Activated CD8-positive, alpha-beta memory T cell treated with anti-CD3 and anti-CD28 coated beads for 1 hour (primary cell): ENCODE measurements at regions not wholly inside any gene's neighbourhood (a gene's known extent, or its start where the extent isn't known, plus 50 kb on each side); places are given as distances from the start of the nearest gene placed in this dataset.
"Not testable (repeated sequence)": the region's sequence is repeated elsewhere in the genome, so short reads cannot be mapped to it uniquely, and the experiment has no call there.

Source experiments
- DNase-seq, 2 donors: peaks; one replicate each; pipeline ENCODE4 v3.0.0-alpha.2; 2020; ENCODE audit warnings: low read depth in 1 of 2; ENCODE audit errors: extremely low read depth in 1 of 2

DNA sequence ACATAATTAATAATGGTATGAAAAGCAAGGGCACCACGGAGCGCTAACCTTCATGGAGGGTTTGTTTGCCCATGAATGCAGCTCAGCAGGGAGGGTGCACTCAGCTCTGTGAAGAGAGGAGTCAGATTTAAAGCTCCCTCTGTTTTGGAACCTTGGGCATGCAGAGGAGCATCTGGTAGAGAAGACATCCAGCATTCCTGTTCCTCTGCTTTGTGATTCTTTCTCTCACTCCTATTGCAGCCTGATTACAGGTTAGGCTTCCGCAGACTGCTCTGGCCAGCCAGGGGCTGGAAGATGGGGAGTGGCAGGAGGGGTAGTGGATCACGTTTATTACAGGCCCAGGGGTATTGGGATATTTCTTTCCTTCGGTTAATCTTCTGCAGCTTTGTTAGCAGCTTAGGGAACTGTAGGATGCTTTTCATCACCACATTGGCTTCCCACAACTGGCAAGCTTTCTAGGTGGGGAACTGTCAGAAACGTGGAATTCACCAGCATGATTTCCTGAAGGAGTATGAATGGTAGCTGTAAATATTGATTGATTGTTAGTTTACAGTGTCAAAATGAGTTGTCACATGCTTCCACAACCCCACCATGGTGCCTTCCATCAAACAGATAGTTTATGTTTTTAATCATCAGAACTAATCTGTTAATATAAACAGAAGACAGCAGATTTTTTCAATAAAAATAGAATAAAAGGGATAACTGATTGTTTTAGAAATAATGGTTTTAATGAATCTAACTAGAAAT is 201.1 kb downstream of the VAPA start:
- DNase-seq: no peak

DNA sequence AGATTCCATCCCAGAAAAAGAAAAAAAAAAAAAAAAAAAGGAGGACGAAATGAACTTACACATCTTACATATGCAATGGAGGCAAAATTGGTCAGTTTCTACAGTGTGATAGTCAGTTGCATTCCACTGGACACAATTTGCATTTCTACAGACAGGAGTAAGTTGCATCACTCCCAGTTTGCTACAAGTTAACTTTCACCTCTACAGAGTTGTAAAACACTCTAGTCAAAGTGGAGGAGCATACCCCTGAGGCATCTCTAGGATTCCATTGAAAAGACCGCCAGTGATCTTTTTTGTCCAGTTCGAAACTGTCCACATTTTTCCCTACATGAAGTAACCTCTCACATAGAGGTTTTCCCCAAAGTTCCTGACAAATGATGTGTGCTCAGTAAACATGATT is 202.8 kb downstream of the VAPA start:
- no peak for DNase-seq

DNA sequence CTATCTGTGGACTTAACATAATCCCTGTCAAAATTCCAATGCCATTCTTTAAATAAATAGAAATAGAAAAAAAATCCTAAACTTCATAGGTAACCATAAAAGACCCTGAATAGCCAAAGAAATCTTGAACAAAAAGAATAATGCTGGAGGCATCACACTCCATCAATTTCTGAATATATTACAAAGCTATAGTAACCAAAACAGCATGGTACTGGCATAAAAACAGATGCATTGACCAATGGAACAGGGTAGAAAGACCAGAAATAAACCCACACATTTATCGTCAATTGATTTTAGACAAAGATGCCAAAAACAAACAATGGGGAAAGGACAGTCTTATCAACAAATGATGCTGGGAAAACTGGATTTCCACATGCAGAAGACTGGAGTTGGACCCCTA is 205.7 kb downstream of the VAPA start:
- no peak for DNase-seq

DNA sequence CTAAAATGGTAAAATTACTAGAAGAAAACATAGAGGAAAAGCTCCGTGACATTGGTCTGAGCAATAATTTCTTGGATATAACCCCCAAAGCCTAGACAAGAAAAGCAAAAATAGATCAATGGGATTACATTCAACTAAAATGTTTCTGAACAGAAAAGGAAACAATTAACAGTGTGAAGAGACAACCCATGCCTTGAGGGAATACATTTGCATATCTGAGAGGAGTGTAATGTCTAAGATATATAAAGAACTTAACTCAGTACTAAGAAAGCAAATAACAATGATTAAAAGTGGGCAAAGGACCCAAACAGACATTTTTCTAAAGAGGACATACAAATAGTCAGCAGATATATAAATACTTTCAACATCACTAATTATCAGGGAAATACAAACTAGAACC is 206.2 kb downstream of the VAPA start:
- no peak for DNase-seq

DNA sequence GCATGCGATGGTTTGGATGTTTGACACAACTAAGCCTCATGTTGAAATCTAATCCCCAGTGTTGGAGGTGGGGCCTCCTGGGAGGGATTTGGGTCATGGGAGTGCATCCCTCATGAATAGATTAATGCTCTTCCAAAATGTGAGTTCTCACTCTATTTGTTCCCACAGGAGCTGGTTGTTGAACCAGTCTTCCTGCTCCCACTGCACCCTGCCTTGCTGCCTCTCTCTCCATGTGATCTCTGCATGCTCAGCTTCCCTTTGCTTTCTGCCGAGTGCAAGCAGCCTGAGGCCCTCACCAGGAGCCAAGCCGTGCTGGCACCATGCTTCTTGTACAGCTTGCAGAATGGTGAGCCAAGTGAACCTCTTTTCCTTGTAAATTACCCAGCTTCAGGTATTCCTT is 206.8 kb downstream of the VAPA start:
- DNase-seq: no peak

DNA sequence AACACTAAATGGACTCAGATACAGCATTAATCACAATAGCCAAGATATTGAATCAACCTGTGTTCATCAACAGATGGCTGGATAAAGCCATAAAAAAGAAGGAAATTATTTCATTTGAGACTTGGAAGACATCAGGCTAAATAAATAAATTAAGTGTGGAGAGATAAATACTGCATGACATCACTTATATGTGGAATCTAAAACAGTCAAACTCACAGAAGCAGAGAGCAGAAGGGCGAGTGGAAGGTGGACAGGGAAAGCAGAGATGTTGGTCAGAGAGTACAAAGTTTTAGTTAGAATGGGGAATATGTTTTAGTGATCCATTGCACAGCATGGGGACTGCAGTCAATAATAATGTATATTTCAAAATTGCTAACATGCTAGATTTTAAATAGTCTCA is 207.2 kb downstream of the VAPA start:
- no peak for DNase-seq

DNA sequence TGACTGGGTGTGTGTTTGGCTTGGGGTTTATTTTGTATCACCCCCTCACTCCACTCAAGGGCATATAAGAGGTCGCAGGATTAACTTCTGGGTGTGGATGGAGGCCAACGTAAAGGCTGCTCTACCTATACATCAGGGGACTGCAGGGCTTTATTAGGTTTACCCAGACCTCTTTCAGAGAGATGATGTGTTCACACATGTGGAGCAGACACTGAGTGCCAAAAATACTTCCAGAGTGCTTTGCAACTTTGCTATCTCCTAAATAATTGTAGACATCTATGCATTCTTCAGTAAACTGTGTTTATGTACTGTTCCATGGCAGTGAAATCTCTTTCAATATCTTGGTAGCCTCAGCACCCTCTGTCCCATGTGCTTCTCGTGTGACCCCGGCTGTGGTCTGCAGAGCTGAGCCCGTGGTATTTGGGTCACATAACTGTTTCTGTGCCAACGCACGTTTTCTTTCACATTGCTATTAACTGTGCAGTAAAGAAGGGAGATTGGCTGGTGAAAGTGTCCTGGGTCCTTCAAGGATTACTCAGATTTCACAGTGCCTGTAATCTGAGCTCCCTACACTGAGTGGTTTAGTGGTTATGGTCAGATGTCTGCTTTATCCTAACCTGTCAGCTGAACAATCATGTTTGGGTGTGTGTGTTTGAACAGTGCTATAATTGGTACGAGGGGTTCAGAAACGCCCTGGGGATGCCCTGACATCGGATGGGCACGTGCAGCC is 208.1 kb downstream of the VAPA start:
- no peak for DNase-seq

DNA sequence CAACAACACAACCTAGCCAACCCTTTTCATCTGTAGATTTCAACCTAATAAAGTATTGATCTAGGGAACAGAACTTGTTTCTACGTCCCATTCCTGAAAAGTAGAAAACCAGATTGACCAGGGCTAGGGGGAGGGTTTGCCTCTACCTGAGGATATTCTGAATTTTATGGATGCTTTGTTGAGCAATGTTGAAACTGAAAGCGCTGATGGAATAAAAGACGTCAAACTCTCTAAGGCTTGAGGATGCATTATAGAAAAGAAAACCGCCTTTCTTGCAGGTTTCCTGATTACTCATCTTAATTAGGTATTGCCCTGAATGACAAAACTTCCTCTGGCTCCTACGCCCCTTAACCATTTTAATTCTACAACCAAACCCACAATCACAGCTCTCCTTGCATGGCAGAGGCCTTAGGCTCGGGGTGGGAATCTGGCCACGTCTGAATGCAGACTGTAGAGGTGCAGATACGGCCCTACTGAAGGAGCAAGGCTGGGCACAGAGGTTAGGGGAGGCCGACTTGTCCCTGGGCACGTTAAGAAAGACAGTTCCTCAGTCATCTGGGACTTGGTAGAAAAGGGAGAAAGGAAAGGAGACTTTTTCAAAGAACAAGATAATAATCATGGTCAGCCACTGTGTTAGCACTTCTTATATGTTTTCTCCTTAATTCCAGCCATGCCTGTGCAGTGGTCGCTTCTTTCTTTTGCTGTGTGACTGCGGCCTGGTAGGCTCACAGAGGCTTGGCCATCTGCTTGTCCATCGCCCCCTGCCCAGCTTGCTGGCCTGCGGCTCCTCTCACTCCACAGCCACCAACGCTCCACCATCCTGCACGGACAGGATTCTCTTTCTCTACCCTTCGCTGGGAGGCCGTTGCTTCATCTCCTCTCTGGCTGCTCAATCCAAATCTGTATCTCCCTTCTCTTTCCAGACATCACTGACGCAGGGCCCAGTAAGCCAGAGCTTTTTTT is 209.5 kb downstream of the VAPA start:
- DNase-seq: no peak

DNA sequence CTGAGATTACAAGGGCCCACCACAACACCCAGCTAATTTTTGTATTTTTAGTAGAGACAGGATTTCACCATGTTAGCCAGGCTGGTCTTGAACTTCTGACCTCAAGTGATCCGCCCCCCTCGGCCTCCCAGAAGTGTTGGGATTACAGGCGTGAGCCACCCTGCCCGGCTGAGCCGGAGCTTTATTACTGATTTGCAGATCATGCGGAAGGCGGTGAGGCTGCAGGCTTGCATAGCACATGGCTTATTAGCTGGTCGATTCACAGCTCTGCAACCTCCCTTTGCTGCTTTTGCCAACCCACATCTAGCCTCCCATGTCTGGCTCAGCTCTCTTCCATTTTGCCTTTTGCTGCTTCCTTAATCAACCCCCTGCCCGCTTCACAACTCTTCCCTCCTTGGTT is 210.3 kb downstream of the VAPA start:
- no peak for DNase-seq

DNA sequence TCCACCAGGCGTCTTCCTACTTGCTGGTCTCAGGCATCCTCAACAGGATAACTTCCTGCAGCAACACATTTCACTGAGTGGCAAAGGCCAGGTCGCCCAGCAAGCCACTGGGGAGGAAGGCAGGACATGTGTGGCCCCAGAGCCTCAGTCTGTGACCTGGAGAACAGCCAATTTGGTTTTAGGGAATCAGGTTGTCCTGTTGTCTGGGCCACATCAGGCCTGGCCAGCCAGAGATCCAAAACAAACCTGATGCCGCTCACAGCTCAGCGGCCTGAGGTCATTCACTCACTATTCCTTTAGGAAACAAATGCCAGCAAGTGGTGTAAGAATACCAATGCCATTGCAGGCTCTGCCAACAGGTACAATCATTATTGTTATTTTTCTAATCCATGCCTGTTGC is 210.7 kb downstream of the VAPA start:
- DNase-seq: no peak

DNA sequence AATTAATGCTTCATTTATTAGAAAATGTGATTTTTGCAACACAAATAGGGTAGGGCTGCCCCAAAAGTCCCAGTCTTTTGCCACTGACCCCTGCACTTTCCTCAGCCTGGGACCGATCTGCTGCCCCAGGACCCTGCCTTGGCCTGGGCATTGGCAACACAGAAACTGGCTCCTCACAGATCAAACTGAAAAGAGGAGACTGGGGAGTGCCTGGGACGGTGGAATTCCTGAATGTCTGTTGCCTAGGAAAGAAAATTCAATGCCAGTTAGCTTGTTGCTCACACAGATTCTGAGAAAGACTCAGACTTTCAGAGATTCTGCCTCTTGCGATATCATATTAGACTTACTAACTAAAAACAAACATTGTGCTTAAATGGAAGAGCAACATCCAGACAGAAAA is 211.2 kb downstream of the VAPA start:
- no peak for DNase-seq

DNA sequence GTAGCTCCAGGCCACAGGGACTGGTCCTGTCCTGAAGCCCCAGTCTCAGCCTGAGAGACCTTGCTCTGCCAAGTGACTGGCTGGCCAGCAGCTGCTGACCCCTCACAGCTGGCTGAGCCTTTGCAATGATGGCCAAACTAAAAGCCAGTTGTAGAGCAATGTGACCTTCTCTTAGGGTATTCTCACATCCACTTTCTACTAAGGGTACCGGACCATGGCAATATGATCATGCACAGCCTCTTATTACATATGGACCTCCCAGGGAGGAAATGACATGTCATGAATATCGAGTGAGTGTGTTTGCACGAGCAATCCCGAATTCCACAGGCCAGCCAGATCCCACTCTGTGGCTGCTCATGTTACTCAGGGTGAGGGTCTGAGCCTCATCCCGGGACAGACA is 213.9 kb downstream of the VAPA start:
- DNase-seq: no peak

DNA sequence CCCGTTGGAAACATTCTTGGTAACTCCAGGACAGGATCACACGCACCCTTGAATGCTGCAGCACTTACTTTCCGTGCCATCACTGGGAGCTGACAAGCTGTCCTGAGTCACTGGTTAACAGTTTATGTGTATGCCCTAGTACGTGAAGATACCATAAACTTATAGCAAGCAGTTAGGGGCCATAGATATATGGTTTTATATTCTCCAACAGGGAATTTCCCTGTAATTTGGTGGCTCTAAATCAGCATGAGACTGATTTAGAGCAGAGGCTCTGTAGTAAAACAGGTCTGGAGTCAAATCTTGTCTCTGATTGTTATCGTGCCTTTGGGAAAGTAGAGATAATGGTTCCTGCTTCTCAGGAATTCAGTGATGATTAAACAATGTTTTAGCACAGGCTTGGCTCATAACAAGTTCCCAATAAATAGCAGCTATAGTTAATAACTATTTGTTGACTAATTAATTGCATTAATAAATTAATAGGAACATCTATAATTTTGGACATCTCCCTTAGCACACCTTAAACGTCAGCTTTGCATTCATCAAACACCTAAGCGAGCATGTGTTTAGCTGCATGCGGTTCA is 215.2 kb downstream of the VAPA start:
- DNase-seq: no peak

DNA sequence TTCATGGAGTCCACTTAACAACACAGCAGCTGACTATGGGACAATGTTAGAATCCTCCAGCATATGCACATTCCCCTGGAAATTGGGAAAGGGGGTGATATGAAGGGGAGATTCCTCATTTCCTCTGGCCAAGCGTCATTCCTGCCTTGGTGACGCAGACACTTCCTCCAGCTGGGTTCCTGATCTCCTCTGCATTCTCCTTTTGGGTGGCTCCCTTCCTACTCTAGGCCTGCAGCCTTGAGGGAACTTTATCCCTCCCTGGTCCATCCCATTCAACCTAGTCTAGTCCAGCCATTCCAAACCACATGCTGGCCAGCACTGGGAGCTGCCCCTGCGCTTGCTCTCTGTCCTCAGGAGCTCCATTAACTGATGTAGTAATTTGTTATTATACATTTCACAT is 216.8 kb downstream of the VAPA start:
- DNase-seq: no peak

DNA sequence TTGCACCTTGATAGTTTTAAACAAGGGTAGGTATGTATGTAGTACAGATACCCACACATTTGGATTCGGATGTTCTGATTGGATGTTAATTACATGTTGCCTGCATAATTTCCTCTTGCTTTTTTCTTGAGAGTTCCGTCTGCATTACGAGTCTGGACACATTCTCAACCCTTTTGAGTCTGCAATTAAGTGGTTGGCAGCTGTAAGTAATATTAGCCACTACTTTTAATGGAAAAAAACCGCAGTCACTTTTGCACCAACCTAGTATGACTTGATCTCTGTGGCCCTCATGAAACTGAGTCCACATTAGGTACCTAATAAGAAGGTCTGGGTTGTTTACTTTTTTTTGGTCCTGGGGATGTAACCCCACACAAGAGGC is 217.3 kb downstream of the VAPA start:
- no peak for DNase-seq

DNA sequence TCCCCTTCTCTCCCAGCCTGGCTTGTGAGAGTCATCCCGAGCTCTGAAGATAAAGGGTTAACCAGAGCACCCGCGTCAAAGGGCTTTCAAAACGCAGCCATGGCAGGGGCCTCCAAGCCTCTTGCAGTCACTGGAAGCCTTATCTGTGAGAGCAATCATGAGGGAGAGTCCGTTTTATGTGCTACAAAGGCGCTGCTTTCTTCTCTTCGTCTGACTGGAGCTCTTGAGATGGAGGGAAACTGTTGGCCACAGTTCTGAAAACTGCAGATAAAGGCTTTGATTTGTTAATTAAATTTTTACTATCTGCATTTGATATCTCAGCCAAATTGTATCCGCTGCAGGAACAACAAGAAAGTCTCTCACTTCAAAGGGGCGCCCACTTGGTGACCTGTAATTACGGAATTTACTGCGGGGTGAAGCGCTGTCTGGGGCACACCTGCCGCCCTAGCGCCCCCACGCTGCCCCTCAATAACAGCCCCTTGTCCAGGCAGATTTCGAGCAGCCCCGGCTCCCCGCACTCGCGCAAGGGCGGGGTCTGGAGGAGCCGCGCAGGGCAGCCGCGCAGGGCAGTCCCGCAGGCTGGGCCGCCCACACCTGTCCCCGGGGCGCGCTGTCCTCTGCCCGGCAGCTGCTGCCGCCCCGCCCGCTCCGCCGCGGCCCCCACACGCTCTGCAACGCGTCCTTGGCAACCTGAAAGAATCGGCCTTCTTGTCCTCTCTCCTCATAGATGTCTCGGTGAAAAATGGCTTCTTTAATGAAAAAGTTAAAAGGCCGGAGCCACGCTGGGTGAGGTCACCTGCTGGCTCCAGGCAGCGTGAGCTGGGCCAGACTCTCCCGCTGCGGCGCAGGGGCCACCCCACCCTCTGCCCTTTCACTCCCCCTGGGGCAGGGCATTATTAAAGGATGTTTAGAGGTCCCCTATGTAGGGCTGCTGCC is 217.9 kb downstream of the VAPA start:
- DNase-seq: no peak

DNA sequence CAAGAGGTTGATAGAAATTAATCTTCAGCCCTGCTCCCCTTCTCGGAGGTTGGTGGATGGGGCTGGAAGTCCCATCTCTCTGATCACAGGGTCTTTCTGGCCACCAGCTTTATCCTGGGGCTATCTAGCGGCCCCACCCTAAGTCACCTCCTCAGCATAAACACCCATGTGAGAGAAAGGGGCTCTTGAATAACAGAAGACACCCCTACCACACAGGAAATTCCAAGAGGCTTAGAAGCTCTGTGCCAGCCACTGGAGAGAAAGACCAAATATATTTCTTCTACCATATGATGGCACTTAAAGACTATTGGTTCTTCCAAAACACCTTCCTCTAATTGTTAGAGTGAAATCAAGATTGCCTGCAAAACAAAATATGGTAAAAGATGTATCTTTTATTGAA is 219.7 kb downstream of the VAPA start:
- no peak for DNase-seq

DNA sequence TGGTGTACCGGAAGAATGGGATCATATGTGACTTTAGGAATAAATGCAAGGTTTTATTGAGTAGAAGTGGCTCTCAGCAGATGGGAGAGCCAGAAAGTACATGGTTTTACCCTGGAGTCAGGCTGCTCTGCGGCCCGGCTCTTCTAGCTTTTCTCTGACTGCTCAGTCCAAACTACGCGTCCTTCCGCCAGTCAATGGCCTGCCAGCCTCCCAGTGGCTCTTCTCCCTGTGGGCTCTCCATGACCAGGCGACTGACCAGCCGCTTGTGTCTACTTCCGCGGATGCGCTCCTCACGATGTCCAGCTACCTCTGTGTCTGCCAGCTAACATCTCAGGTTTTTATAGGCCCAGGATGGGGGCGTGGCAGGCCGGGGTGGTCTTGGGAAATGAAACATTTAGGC is 220.4 kb downstream of the VAPA start:
- DNase-seq: no peak

DNA sequence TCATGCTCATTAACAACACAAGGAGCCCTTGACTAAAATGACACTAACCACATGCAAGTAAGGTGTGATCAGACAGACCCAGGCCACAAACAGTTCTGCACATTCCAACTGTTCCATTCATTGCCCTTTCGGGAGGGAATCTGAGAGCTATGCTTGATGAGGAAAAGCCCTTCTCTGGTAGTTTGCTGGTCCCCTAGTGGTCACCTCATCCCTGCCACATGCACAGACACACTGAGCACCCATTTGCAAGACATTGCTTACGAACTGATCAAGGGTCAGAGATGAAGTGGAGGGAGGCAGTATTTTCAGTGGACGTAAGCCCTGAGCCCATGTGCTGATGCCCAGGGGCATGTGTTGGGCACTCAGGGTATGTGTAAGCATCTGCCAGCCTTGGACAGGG is 220.9 kb downstream of the VAPA start:
- not testable (repeated sequence) for DNase-seq

DNA sequence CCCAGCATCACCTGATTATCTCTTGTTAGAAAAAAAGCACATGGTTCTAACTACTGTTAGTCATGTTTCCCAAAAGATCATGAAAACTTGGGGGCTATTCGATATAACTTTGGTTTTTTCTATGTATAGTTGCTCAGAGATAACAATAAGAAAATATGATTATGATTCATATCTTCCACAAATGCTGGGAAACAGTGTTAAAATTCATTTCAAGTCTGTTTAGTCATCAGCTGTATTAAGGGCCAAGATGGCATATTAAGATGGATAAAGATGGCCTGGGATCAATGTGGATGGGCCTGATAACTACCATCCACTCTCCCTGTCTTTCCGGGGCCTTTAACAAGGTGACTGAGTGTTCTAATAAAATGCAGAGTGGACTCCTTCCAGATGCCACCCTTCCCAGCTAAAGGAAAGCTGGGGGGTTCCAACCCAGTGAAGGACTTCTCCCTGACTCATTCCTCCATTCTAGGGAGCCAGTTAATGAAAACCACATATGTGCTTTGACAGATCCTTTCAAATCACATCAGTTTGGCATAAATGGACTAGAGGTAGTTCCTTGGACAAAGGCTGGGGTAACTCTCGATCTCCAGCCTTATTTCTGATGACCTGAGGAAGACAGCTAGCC is 221.6 kb downstream of the VAPA start:
- no peak for DNase-seq
